GM21717 (cell line): ENCODE measurements at regions not wholly inside any gene's neighbourhood (a gene's known extent, or its start where the extent isn't known, plus 50 kb on each side); places are given as distances from the start of the nearest gene placed in this dataset.
"Not testable (repeated sequence)": the region's sequence is repeated elsewhere in the genome, so short reads cannot be mapped to it uniquely, and the experiment has no call there.

ENCODE experiments used
- ATAC-seq: cut with Tn5 transposase; IDR thresholded peaks from one replicate; pipeline ENCODE4 v1.9.1; 2021; ENCODE audit warnings: mild to moderate bottlenecking, moderate library complexity; ENCODE audit not compliant: unreplicated experiment

DNA sequence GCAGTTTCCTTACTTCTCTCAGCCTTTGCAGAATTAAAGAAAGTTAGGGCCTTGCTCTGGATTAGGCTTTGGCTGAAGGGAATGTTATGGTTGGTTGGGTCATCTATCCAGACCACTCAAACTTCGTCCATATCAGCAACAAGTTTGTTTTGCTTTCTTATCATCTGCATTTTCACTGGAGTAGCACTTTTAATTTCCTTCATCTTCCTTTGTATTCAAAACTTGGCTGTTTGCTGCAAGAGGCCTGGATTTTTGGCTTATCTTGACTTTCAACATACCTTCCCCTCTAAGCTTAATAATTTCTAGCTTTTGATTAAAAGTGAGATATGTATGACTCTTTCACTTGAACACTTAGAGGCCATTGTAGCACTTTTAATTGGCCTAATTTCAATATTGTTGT lies 126.7 kb upstream of the CENPE start:
- no peak for ATAC-seq

DNA sequence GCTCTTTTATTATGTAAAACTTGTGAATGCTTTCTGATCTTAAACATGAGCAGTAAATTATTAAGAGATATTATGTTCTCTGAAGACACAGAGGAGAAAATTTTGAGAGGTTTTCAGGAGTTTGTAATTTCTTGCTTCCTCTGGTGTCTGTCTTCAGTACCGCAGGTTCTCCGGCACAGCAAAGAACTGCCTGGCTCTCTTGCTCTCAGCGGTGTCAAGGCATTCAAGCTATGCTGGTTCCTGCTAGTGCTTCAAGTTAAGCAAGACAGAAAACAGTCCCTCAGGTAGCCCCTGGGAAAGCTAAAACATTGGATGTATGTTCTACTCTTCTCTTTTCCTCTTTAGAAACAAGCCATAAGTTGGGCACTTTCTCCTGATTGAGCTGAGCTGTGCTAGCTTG lies 120.2 kb upstream of the CENPE start:
- no peak for ATAC-seq

DNA sequence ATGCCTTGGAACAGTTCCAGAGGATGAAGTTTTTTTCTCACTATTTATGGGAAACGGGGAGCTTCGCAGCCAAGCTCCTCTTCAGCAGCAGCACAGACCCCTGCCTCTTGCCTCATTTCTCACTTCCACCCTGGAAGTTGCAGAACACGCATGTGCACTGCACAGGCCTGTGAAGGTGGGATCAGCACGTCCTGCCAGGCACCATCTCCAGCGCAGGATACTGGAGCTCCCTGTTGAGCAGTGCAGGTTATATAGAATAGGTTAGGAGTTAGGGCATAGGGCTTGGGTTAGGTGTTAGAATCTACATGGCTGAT lies 110.1 kb upstream of the CENPE start:
- ATAC-seq, result no peak

- ATAC-seq, result no peak
Observed at GRCh38 chr4:103307453-103308247, 109.5 kb upstream of the CENPE start.

- ATAC-seq, result no peak
Observed at GRCh38 chr4:103306870-103307375, 108.8 kb upstream of the CENPE start.

DNA sequence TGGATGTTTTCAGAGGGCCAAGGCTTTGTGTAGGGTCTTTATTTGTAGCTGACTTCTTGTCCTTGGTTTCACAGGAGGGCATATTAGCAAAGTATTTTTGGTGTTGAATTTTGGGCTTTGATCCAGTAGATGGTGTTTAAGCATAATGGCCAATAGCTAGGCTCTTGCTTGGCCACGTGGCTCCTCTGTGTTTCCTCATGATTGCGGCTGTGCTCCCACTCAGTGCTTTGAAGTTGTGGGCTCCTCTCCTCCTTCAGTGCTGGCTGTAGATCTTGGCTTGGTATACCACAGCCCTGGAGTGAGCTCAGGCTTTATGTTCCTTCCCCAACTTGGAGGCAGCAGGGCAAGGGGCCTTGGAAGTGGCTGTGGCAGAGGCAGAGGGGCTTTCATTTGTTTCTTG lies 107.2 kb upstream of the CENPE start:
- no peak for ATAC-seq

DNA sequence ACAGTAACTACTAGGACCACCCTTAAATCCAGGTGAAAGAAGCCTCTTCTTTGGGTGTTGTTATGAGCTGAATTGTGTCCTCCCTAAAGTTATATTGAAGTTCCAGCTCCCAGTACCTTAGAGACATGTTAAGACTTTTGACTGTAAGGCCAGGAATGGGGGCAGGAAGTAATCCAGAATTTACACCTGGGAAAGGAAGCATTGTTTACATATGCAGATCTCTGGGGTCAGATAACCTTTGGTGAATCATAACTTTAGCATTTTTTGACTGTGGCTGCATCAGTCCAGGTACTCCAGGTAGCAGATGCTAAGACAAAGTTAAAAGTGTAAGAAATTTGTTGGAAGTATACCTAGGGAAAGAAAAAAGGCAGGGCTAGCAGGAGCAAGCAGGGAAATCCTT lies 104.9 kb upstream of the CENPE start:
- no peak for ATAC-seq

GRCh38 chr4:103292959-103293358 lies 94.8 kb upstream of the CENPE start:
- ATAC-seq, result no peak

DNA sequence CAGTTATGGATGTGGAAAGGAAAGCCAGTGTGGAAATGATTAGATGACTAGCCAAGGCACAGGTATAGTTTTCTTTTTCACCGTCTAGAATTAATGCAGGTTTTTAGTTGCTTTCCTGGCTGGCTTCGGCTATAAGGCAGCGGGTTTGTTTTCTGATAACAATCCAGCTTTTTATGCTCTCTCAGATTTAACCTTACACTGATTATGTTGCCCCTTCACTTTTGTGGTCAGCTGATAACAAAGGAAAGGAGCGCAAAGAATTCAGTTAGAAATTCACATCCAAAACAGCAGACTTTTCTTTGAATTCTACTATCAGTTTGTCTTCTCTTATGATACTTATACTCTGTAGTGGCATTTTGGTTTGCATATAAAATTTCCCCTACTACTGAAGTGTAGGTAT lies 94.2 kb upstream of the CENPE start:
- ATAC-seq, result no peak

GRCh38 chr4:103289186-103289585 lies 91.0 kb upstream of the CENPE start:
- ATAC-seq, result no peak

DNA sequence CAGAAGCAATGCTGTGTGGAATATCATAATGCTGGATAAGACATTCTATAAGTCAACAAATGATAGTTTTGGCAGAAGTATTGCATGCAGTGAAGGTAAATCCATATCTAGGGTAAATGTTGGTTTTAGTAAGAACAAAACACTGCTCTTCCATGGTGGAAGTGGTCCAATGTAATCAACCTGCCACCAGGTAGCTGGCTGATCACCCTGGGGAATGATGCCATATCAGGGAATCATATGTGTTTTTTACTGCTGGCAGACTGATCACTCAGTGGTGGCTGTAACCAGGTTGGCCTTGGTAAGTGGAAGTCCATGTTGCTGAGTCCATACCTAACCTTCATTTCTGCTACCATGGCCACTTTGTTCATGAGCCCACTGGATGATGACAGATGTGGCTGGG lies 74.0 kb upstream of the CENPE start:
- ATAC-seq, result no peak

- ATAC-seq, result no peak
Observed at GRCh38 chr4:103268746-103269145, 70.6 kb upstream of the CENPE start.

GRCh38 chr4:103264905-103265304 lies 66.8 kb upstream of the CENPE start:
- no peak for ATAC-seq

DNA sequence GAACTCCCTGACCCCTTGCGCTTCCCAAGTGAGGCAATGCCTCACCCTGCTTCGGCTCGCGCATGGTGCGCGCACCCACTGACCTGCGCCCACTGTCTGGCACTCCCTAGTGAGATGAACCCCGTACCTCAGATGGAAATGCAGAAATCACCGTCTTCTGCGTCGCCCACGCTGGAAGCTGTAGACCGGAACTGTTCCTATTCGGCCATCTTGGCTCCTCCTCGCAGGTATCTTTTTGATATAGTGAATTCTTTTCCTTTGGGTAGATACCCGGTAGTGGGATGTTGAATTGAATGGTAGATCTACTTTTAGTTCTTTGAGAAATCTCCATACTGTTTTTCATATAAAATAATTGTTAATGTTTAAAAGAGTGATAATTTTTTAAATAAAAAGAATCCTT lies 57.9 kb upstream of the CENPE start:
- not testable (repeated sequence) for ATAC-seq
